ENCODE measurements at regions not wholly inside any gene's neighbourhood (a gene's known extent, or its start where the extent isn't known, plus 50 kb on each side); places are given as distances from the start of the nearest gene placed in this dataset.

DNA sequence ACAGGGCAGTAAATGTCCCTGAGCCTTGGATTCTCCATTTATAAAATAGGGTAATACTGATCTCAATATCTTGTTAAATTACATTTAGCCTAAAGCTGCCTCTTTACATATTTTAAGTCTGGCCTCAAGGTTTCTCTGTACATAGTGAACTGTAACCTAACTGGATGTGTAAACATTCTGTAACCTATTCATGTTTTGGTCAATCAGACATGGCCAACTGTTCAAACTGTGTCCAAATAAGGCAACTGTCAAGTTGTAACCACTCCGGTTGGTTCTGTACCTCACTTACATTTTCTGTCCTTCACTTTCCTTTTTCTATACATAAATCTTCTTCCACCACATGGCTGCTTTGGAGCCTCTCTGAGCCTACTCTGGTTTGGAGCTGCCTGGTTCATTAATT is 107.1 kb upstream of the ITGB1 start (continued):
- TF ChIP-seq, protein P1, sequence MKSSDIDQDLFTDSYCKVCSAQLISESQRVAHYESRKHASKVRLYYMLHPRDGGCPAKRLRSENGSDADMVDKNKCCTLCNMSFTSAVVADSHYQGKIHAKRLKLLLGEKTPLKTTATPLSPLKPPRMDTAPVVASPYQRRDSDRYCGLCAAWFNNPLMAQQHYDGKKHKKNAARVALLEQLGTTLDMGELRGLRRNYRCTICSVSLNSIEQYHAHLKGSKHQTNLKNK (CRISPR knock-in tag; IDR thresholded peaks at IDR 0.05), result no peak
- TF ChIP-seq ZNF232 (CRISPR knock-in tag; IDR thresholded peaks at IDR 0.05) (no peak), NFE2L1 (CRISPR knock-in tag; IDR thresholded peaks at IDR 0.05) (no peak), MXD4 (CRISPR knock-in tag; IDR thresholded peaks at IDR 0.05; ENCODE audit: borderline replicate concordance) (no peak), NR1H2 (CRISPR knock-in tag; IDR thresholded peaks at IDR 0.05) (no peak), SMAD4 (CRISPR knock-in tag; IDR thresholded peaks at IDR 0.05) (no peak)
- TF ChIP-seq, protein P2, sequence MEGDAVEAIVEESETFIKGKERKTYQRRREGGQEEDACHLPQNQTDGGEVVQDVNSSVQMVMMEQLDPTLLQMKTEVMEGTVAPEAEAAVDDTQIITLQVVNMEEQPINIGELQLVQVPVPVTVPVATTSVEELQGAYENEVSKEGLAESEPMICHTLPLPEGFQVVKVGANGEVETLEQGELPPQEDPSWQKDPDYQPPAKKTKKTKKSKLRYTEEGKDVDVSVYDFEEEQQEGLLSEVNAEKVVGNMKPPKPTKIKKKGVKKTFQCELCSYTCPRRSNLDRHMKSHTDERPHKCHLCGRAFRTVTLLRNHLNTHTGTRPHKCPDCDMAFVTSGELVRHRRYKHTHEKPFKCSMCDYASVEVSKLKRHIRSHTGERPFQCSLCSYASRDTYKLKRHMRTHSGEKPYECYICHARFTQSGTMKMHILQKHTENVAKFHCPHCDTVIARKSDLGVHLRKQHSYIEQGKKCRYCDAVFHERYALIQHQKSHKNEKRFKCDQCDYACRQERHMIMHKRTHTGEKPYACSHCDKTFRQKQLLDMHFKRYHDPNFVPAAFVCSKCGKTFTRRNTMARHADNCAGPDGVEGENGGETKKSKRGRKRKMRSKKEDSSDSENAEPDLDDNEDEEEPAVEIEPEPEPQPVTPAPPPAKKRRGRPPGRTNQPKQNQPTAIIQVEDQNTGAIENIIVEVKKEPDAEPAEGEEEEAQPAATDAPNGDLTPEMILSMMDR (IDR thresholded peaks at IDR 0.05), result no peak
- TF ChIP-seq, protein P3, sequence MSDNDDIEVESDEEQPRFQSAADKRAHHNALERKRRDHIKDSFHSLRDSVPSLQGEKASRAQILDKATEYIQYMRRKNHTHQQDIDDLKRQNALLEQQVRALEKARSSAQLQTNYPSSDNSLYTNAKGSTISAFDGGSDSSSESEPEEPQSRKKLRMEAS (CRISPR knock-in tag; IDR thresholded peaks at IDR 0.05), result no peak

DNA sequence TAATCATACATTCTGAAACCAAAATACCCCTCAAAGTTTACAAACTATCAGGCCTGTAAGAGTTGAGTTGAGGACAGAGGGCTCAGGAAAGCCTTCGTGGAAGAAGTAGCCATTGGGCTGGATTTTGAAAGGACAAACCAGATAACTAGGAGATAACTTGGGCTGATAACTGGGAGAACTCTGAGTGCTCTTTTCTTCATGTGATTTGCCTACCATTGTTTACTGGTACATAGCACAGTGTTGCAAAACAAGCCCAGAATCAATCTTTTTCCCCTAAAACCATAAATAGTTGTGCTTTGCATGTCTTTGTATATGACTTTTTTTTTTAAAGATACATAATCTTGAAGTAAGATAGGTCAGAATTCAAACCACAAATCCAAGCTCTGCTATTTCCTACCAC is 106.7 kb upstream of the ITGB1 start:
- no peaks in the 10 kb centered on the region for H3K27me3 Mint-ChIP-seq (ENCODE audit: low read depth)
- ChIA-PET CTCF (no interaction called here), POLR2A (no interaction called here)
- peaks cover 6% of the 10 kb centered on the region for H3K9me3 Mint-ChIP-seq
- H3K4me3 Mint-ChIP-seq, result no peak overlapping the region
- H3K27ac Mint-ChIP-seq, result no peak overlapping the region
- H3K4me1 Mint-ChIP-seq, result 0 out of 2 replicates have a peak, but pooled peaks cover 2% of the 10 kb centered on the region
- DNase-seq (ENCODE audit: low spot score), result no peak
- H3K36me3 Mint-ChIP-seq, result no peaks in the 10 kb centered on the region
- no peak for ATAC-seq
- no peak for TF ChIP-seq ESRRA (CRISPR knock-in tag; IDR thresholded peaks at IDR 0.05; ENCODE audit: borderline replicate concordance)
- TF ChIP-seq, protein P4, sequence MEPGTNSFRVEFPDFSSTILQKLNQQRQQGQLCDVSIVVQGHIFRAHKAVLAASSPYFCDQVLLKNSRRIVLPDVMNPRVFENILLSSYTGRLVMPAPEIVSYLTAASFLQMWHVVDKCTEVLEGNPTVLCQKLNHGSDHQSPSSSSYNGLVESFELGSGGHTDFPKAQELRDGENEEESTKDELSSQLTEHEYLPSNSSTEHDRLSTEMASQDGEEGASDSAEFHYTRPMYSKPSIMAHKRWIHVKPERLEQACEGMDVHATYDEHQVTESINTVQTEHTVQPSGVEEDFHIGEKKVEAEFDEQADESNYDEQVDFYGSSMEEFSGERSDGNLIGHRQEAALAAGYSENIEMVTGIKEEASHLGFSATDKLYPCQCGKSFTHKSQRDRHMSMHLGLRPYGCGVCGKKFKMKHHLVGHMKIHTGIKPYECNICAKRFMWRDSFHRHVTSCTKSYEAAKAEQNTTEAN (CRISPR knock-in tag; IDR thresholded peaks at IDR 0.05), result no peak
- TF ChIP-seq, protein P5, sequence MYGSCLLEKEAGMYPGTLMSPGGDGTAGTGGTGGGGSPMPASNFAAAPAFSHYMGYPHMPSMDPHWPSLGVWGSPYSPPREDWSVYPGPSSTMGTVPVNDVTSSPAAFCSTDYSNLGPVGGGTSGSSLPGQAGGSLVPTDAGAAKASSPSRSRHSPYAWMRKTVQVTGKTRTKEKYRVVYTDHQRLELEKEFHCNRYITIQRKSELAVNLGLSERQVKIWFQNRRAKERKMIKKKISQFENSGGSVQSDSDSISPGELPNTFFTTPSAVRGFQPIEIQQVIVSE (CRISPR knock-in tag; IDR thresholded peaks at IDR 0.05; ENCODE audit: borderline replicate concordance), result no peak
- no peak for TF ChIP-seq NR1H2 (CRISPR knock-in tag; IDR thresholded peaks at IDR 0.05)
- no peak for TF ChIP-seq MXD4 (CRISPR knock-in tag; IDR thresholded peaks at IDR 0.05; ENCODE audit: borderline replicate concordance)
- TF ChIP-seq, protein P6, sequence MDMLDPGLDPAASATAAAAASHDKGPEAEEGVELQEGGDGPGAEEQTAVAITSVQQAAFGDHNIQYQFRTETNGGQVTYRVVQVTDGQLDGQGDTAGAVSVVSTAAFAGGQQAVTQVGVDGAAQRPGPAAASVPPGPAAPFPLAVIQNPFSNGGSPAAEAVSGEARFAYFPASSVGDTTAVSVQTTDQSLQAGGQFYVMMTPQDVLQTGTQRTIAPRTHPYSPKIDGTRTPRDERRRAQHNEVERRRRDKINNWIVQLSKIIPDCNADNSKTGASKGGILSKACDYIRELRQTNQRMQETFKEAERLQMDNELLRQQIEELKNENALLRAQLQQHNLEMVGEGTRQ (CRISPR knock-in tag; IDR thresholded peaks at IDR 0.05), result no peak
- TF ChIP-seq, protein P7, sequence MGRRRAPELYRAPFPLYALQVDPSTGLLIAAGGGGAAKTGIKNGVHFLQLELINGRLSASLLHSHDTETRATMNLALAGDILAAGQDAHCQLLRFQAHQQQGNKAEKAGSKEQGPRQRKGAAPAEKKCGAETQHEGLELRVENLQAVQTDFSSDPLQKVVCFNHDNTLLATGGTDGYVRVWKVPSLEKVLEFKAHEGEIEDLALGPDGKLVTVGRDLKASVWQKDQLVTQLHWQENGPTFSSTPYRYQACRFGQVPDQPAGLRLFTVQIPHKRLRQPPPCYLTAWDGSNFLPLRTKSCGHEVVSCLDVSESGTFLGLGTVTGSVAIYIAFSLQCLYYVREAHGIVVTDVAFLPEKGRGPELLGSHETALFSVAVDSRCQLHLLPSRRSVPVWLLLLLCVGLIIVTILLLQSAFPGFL (CRISPR knock-in tag; IDR thresholded peaks at IDR 0.05; ENCODE audit: borderline replicate concordance), result no peak
- TF ChIP-seq, protein P8, sequence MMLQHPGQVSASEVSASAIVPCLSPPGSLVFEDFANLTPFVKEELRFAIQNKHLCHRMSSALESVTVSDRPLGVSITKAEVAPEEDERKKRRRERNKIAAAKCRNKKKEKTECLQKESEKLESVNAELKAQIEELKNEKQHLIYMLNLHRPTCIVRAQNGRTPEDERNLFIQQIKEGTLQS (CRISPR knock-in tag; conservative IDR thresholded peaks at IDR 0.05), result no peak
- TF ChIP-seq ZBTB21 (CRISPR knock-in tag; IDR thresholded peaks at IDR 0.05; ENCODE audit: borderline replicate concordance), result no peak
- no peak for TF ChIP-seq JAZF1 (CRISPR knock-in tag; IDR thresholded peaks at IDR 0.05)
- TF ChIP-seq, protein P9, sequence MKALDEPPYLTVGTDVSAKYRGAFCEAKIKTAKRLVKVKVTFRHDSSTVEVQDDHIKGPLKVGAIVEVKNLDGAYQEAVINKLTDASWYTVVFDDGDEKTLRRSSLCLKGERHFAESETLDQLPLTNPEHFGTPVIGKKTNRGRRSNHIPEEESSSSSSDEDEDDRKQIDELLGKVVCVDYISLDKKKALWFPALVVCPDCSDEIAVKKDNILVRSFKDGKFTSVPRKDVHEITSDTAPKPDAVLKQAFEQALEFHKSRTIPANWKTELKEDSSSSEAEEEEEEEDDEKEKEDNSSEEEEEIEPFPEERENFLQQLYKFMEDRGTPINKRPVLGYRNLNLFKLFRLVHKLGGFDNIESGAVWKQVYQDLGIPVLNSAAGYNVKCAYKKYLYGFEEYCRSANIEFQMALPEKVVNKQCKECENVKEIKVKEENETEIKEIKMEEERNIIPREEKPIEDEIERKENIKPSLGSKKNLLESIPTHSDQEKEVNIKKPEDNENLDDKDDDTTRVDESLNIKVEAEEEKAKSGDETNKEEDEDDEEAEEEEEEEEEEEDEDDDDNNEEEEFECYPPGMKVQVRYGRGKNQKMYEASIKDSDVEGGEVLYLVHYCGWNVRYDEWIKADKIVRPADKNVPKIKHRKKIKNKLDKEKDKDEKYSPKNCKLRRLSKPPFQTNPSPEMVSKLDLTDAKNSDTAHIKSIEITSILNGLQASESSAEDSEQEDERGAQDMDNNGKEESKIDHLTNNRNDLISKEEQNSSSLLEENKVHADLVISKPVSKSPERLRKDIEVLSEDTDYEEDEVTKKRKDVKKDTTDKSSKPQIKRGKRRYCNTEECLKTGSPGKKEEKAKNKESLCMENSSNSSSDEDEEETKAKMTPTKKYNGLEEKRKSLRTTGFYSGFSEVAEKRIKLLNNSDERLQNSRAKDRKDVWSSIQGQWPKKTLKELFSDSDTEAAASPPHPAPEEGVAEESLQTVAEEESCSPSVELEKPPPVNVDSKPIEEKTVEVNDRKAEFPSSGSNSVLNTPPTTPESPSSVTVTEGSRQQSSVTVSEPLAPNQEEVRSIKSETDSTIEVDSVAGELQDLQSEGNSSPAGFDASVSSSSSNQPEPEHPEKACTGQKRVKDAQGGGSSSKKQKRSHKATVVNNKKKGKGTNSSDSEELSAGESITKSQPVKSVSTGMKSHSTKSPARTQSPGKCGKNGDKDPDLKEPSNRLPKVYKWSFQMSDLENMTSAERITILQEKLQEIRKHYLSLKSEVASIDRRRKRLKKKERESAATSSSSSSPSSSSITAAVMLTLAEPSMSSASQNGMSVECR (CRISPR knock-in tag; IDR thresholded peaks at IDR 0.05; ENCODE audit: borderline replicate concordance), result no peak
- TF ChIP-seq, protein P10, sequence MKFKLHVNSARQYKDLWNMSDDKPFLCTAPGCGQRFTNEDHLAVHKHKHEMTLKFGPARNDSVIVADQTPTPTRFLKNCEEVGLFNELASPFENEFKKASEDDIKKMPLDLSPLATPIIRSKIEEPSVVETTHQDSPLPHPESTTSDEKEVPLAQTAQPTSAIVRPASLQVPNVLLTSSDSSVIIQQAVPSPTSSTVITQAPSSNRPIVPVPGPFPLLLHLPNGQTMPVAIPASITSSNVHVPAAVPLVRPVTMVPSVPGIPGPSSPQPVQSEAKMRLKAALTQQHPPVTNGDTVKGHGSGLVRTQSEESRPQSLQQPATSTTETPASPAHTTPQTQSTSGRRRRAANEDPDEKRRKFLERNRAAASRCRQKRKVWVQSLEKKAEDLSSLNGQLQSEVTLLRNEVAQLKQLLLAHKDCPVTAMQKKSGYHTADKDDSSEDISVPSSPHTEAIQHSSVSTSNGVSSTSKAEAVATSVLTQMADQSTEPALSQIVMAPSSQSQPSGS (CRISPR knock-in tag; IDR thresholded peaks at IDR 0.05; ENCODE audit: borderline replicate concordance, low read depth), result no peak
- TF ChIP-seq SOX15 (CRISPR knock-in tag; IDR thresholded peaks at IDR 0.05), result no peak
- TF ChIP-seq, protein P11, sequence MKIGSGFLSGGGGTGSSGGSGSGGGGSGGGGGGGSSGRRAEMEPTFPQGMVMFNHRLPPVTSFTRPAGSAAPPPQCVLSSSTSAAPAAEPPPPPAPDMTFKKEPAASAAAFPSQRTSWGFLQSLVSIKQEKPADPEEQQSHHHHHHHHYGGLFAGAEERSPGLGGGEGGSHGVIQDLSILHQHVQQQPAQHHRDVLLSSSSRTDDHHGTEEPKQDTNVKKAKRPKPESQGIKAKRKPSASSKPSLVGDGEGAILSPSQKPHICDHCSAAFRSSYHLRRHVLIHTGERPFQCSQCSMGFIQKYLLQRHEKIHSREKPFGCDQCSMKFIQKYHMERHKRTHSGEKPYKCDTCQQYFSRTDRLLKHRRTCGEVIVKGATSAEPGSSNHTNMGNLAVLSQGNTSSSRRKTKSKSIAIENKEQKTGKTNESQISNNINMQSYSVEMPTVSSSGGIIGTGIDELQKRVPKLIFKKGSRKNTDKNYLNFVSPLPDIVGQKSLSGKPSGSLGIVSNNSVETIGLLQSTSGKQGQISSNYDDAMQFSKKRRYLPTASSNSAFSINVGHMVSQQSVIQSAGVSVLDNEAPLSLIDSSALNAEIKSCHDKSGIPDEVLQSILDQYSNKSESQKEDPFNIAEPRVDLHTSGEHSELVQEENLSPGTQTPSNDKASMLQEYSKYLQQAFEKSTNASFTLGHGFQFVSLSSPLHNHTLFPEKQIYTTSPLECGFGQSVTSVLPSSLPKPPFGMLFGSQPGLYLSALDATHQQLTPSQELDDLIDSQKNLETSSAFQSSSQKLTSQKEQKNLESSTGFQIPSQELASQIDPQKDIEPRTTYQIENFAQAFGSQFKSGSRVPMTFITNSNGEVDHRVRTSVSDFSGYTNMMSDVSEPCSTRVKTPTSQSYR (CRISPR knock-in tag; IDR thresholded peaks at IDR 0.05), result no peak

Data from WTC11 (cell line).